GM19035 (cell line): ENCODE measurements at regions not wholly inside any gene's neighbourhood (a gene's known extent, or its start where the extent isn't known, plus 50 kb on each side); places are given as distances from the start of the nearest gene placed in this dataset.
"Not testable (repeated sequence)": the region's sequence is repeated elsewhere in the genome, so short reads cannot be mapped to it uniquely, and the experiment has no call there.

ENCODE experiments used
- ATAC-seq: cut with Tn5 transposase; IDR thresholded peaks from one replicate; pipeline ENCODE4 v1.9.1; 2021; ENCODE audit not compliant: unreplicated experiment

GRCh38 chr11:80733790-80734189 lies 1293.0 kb upstream of the TENM4 start:
- no peak for ATAC-seq

DNA sequence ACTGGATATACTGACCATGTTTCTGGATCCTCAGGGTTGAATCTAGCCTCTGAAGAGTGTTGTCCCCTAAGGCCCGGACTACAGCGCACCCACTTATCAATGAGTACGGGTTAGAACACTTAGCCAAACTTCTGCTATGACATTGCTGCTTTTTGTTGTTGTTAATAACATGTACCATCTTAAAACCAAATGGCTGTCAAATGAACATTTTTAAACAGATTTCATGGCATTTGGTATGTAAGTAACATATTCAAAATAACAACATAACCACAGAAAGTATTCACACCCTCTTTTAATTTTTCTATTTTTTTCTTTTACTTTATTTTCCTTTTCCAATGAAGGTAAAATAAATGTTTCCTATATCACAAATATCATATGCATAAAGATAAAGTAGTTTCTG lies 1292.5 kb upstream of the TENM4 start:
- ATAC-seq = no peak

- peak; percentile 87 for ATAC-seq
These were observed 1286.5 kb upstream of the TENM4 start for GRCh38 chr11:80727315-80727714.

DNA sequence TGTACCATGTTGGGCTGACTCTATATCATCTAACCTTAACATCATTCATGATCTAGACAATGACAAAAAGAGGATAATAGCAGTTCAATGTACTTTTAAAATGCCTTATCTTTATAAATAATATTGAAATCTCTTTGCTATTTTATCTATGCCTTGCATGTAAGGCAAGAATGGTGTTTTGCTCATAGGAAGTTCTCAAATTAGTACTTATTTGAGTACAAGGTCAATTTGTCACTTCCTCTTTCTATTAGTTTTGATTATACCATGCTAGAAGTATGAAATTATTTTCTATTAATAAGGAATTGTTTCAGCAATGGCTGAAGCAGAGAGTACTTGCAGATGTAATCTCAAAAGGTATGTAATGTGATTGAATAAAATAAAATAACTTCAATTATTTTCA lies 1285.4 kb upstream of the TENM4 start:
- ATAC-seq = no peak

- ATAC-seq = no peak
These were observed 1283.5 kb upstream of the TENM4 start for GRCh38 chr11:80724366-80724765.

- ATAC-seq = no peak
These were observed 1281.8 kb upstream of the TENM4 start for GRCh38 chr11:80722629-80723028.

DNA sequence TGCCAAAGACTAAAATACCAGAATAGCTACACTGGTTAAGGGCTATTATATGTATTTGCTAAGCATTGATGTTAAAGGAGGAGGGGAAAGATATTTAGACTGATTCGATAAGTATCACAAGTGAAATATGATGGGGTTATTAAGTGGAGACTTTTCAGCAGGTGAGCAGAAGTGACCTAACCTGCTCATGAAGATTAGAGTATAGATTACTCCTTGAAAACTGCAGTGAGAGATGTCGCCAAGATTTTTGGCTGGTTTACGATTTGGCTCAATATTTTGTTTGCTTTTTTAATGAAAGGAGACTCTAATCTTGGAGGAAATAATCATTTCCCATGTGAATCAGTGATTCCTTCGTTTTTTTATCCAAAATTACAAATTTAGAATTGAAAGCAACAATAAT lies 1279.5 kb upstream of the TENM4 start:
- ATAC-seq = no peak

- ATAC-seq = no peak
These were observed 1278.4 kb upstream of the TENM4 start for GRCh38 chr11:80719292-80719646.

- no peak for ATAC-seq
These were observed 1277.9 kb upstream of the TENM4 start for GRCh38 chr11:80718611-80719291.

DNA sequence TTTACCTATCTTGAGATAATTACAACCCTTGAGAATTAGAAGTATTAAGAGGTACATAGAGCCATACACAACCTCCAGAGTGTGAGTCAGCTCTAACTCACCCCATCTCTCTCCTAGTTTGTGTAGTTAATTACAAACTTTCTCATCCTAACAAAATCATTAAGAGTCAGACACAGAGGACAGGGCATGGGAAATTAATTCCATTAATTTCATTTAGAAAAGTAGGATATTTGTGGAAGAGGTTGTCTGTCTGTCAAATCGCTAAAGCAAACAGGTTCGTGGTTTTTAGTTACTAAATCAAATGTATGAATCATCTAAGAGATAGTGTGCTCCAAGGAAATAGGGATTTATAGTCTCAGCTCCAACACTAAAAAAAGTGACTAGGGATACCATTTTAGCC lies 1261.4 kb upstream of the TENM4 start:
- ATAC-seq = no peak

- ATAC-seq = no peak
These were observed 1259.6 kb upstream of the TENM4 start for GRCh38 chr11:80700386-80700785.

- ATAC-seq = not testable (repeated sequence)
These were observed 1258.8 kb upstream of the TENM4 start for GRCh38 chr11:80699406-80700177.

GRCh38 chr11:80698637-80699036 lies 1257.8 kb upstream of the TENM4 start:
- no peak for ATAC-seq

GRCh38 chr11:80694385-80694784 lies 1253.6 kb upstream of the TENM4 start:
- ATAC-seq = no peak

GRCh38 chr11:80687941-80688340 lies 1247.1 kb upstream of the TENM4 start:
- no peak for ATAC-seq

GRCh38 chr11:80686889-80687288 lies 1246.1 kb upstream of the TENM4 start:
- ATAC-seq = no peak

GRCh38 chr11:80673566-80673965 lies 1232.7 kb upstream of the TENM4 start:
- ATAC-seq = no peak

DNA sequence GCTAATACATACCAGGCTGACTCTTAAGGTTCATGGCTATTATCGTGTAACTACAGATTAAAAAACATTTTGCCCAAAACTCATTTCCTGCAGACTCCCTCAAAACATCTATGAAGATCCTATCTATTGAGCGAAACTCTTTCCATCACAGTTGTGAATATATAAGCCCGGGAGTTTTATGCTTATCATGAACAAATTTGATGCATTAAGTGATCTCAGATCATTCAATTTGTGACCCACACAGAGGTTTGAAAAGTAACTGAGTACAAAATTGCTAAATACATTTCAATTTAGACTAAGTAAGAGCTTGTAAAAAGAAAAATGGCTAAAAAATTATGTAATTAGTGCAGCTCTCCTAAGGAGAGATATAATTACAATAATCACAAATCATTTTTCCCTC lies 1228.8 kb upstream of the TENM4 start:
- ATAC-seq = no peak

DNA sequence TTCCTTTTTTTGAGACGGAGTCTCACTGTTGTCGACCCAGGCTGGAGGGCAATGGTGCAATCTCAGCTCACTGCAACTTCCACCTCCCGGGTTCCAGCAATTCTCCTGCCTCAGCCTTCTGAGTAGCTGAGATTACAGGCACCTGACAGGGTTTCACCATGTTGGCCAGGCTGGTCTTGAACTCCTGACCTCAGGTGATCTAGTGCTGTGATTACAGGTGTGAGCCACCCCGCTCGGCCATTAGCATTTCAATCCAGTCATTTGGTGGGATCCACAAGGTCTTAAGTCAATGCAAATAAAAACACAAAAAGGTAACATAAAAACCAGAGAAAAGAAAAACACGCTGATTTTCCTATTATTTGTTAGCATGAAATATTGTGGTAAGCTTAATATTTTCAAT lies 1227.2 kb upstream of the TENM4 start:
- no peak for ATAC-seq

GRCh38 chr11:80655834-80656233 lies 1215.0 kb upstream of the TENM4 start:
- no peak for ATAC-seq

GRCh38 chr11:80650966-80651365 lies 1210.1 kb upstream of the TENM4 start:
- no peak for ATAC-seq

DNA sequence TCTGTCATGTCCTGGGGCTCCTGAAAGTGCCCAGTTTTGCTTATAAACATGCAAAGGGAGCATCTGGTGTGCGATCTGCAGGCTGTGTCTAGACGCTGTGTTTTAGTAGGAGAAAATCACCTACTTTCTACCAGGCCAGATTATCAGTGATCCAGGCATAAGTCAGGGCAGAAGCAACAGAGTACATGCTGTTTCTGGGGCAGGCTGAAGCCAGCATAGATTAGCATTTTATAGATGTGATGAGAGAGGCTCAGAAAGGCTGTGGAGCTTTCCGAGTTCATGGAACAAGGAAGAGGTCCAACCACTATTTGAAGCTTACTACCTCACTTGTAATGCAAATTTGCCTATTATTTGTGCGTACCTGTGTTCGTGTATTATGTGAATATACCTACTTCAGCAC lies 1208.4 kb upstream of the TENM4 start:
- no peak for ATAC-seq

DNA sequence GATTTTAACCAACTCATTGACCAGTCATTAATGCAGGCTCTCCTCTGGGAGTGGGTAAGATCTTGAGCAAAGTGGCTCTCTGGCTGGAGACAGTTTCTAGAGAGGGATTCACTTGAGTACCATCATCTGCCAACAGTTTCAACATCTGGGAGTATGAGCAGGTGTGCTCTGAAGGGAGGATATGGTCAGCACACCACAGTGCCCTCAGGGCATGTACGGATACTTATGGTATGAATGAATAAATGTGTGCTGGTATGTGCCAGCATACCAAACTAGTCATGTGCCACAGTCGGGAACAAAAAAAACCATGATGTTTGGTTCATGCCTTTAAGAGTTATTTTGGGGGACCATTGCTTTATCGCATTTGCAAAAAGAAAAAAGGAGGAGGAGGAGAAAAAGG lies 1197.5 kb upstream of the TENM4 start:
- no peak for ATAC-seq
